NCI-H2107 treated with DMSO at 0.1 percent for 48 hours (cell line): ENCODE measurements at regions not wholly inside any gene's neighbourhood (a gene's known extent, or its start where the extent isn't known, plus 50 kb on each side); places are given as distances from the start of the nearest gene placed in this dataset.

Experiments used
- DNase-seq: peaks from one replicate; lab custom pipeline; 2025; ENCODE audit not compliant: unreplicated experiment; lab: John Stamatoyannopoulos, UW

DNA sequence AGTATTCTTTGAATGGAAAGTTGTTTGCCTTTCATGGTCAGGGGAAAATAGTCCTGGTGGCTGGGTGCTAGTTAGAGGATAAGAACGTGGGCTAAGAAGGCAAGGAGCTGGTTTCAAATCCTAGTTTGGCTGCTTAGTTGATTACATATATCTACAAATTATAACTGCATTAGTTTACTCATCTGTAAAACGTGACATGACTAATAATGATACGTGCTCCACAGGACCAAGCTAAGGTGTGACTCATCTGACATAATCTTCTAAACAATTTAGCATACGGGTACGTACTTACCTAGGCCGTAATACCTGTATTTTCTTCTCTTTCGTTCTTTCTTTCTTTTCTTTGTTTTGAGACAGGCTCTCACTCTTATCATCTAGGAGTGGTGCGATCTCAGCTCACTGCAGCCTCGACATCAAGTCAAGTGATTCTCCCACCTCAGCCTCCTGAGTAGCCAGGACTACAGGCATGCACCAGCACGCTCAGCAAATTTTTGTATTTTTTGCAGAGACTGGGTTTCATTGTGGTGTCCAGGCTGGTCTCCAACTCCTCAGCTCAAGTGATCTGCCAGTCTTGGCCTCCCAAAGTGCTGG, 1274.2 kb upstream of the GJE1 start:
- DNase-seq, result no peak

DNA sequence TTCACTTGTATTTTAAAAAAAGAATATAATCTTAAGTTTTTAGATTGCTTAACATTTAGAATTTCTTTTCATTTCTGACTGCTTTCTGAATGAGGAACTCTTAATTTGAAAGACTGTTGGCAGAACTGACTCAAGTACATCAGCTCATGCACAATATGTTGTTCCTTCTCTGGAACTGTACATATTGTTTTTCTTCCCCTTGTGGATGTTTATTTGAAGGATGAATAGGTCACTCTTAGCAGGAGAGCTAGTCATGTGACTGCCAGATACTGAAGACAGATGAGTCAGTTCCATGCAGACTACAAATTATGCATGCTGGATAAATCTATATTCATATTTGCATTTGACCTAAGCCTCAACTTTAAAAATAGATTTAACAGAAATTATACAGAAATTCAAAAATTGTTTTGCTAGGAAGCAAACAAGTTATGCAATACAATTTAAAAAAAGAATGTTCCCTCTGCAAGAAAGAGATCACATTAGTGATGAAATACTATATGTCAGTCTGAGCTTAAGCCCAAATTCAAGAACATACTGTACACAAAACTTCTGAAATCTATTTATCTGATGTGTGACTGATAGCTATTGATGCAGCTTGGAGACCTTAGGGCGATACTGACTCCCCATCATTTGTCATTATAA, 1274.9 kb upstream of the GJE1 start:
- DNase-seq, result peak; percentile 40

DNA sequence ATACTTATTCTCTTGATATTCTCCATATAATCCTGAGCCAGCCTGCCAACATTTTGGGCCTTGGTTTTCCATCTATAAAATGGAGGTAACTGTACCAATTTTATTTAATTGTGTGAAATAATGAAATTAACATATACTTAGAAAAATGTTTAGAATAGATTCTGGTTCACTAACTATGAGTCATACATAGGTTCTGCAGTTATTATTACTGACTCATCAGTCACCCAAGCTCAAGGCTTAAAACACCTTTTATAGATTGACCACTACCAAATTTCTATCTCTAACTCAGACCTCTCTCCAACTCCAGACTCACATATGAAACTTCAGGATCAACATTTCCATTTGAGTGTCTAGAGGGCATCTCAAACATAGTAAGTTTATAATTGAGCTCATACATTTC, 1277.2 kb upstream of the GJE1 start:
- DNase-seq, result no peak

DNA sequence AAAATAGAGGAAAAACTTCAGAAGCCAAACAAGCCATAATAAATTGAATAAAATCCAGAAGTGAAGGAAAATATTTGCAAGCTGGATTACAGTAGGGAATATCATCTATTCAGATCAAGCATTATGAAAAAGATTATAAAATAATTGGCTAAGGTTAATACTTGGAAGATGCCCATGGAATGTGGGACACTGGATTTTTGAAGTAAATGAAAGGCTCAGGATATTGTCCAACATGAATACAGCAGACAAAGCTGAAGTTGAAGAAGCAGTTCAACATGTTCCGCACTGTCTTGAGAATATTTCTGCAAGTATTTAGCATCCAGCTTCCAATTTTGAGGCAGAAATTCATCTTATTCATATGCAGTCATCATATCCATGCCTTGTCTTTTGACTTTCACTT, 1278.4 kb upstream of the GJE1 start:
- no peak for DNase-seq

DNA sequence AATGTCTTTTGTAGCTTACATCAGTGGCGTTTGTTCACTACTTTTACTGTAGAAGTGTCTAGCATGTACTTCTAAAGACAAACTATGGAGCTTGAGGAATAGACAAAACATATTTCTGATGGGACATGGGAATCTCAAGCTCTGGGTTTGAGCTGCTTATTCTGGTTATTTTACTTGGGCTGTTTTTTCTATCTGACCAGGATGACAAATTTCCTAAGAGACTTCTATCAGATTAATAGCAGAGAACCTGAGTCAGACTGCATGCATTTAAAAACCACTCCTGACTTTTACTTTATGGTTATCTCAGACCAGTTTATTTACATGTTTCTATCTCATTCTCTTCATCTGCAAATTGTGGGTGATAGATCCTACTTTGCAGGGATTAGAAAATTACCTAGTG, 1282.3 kb upstream of the GJE1 start:
- no peak for DNase-seq

DNA sequence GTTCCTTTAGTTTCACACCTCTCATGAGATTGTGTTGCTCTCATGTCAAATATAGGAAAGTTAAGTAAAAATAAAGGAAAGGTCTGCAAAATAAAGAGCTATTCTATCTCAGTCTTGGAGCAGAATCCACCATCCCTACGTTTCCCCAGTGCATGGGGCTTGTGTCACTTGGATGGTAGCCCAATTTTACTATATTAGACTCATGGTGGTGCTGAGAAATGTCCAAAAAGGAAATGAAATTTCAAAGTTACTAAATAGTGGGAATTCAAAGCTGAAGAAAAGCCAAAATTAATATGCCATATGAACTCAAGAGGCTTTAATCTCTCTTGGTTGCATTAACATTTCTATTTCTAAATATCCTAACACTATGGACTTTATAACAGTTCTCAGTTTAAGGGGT, 1283.3 kb upstream of the GJE1 start:
- DNase-seq, result no peak

DNA sequence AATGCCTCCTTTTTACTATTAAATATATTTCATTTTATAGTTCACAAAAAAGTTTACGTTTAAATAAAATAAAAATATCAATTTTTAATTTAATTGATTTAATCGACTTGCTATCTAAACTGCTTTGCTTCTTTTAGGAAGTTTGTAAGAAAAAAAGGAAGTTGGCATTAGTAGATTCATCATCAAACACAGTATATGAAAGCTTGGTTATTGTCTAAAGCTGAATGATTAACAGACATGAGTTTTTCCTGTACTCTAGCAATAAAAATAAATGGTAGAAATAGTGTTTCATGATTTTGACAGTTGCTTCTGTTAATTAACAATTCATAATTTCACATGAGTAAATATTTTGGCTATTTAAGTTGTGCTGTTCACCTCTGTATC, 1285.5 kb upstream of the GJE1 start:
- DNase-seq, result no peak

DNA sequence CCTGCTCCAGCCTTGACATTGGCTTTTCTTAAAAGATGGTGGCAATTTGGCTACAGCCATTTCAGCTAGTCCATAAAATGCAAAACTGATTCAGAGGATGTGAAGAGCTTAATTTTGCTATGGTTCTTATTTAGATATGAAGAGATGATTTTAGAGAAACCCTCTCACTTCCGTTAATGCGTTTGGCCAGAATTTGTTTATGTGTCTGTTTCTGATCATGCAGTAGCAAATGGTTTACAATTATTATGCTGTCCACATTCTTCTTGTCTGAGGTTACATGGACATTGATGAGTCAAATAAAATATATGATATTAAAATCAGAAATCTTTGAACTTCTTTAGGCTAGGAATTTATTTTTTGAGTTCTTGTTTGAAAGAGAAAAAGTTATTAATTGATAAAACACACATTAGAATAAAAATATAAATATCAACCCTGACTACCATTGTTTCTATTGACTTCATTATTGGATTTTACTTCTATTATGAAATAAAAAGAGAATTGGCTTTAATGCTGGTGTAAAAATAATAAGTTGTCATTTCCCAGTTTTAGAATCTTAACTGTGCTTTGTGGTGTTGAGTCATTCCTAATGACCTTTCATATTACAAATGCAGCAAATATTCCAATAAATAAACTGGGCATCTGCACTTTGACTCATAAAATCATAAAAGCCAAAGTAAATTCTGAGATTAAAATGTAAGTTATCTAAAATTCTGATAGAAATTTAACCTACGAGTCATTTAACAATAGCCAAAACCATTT, 1286.0 kb upstream of the GJE1 start:
- no peak for DNase-seq

DNA sequence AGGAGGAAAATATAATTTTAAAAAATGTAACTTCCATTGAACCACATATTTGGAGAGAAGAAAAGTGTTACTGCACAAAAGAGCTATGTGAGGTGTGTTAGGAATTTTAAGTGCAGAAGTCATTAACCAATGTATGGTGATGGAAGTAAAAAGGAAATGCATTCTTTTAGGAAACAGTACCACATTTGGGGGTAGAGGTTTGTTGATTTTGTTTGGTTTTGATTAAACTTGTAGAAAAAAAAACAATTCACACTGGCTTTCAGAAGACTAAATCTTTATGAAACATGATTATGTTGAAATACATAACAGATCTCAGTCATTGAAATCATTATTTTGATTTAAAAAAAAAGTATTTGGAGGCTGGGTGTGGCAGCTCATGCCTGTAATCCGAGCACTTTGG, 1287.0 kb upstream of the GJE1 start:
- DNase-seq, result no peak

DNA sequence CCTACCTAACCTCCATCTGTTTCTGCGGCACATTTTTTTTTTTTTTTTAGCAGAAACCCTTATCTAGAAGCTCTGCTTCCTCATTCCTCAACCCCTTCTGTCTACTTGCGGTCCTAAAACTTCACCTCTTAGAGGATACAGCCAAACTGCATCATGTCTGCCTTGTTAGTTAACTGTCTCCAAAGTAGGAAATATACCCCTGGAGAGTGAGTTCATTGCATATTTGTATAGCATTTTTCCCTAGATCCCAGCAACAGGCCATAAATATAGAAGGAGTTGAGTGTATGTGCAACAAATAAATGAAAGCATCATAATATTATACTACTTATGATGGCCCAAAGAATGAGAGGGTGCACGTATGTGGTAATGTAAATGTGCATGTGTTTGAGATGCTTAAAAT, 1288.6 kb upstream of the GJE1 start:
- no peak for DNase-seq

DNA sequence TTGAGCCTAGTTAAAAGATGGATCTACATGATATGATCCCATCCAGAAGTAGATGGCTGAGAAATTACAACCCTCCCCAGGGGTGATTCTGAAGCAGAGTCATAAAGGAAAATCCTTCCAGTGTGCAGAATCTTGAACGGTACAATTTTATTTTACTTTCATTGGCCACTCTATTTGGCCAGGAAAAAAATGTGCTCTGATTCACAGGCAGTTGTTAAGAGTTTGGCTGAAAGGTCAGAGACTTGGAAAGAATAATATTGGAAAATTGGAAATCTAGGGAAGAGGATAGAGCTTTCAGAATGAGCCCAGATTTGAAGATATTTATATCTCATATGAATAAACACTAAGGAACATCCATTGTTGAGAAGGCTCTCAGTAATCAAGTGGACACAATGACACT, 1299.3 kb upstream of the GJE1 start:
- DNase-seq, result no peak

DNA sequence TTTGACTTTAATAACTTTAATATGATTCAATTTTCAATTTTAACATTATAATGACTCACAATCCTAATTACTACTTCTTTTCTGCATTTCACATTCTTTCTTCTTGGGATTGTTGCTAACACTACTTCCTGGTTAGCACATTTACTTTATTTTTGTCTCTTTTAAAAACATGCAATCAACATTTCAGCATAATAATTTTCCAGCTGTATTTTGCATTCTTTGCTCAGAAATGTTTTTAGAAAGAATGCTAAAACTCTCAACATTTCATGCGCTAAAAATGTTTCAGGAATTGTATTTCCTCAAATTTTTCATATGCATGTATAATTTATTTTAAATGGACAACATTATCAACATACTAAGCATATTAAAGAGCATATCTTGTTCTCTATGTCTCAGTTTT, 1302.1 kb upstream of the GJE1 start:
- DNase-seq, result no peak

DNA sequence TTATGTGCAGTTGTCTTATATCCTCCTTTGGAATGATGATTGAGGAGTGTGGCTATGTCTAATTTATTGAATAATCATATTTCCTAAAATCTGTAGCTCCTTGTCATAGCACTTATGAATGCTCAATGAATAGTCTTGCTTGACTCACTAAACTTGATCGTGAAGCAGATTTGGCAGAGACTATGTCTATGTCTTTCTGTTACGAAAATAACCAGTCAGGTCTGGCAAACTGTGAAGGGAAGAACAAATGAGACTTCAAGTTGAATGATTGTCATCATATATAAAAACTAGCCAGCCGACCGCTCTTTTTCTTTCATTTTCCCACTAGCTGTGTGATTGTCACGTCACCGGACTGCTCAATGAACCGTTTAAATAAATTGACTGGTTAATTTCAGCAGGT, 1303.9 kb upstream of the GJE1 start:
- no peak for DNase-seq

DNA sequence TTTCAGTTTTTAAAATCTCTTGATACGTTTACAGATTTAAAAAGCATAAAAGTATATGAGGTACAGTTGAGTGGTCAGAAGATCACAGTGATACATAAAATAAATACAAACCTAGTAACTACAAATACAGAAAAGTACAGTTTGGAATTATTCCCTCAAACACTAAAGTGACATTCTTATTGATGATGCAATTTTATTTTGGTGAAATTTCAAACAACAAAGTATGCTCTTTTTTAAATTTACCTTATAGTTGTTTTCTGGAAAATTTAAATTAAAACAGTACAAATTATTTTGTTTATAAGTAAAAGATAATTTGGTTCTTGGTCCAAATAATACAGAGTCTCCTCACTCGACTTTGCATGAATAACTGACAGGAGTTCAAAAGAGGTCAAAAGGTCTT, 1305.1 kb upstream of the GJE1 start:
- no peak for DNase-seq

DNA sequence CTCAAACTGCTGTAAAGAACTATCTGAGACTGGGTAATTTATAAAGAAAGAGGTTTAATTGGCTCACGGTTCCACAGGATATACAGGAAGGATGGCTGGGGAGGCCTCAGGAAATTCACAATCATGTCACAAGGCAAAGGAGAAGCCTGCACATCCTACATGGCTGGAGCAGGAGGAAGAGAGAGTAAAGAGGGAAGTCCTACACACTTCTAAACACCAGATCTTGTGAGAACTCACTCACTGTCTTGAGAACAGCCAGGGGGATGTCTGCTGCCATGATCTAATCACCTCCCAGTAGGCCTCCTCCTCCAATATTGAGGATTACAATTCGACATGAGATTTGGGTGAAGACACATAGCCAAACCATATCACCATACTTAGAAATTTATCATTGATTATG, 1307.0 kb upstream of the GJE1 start:
- no peak for DNase-seq

DNA sequence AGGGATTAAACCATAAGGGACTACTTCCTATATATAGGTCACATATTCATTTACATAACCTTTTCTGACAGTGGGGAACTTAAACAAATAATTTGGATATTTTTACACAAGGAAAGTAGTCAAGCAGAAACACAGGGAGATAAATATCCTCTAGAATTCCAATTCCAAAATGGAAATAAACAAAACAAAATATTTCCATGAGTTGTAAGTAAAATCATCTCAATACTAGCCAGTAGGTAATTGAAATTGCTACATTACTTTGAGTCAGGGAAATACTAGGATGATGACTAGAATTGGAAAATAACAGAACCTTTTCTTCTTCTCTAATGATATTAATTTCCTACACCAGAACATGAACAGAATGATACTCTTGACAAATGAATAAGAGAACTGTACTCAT, 1308.1 kb upstream of the GJE1 start:
- no peak for DNase-seq

DNA sequence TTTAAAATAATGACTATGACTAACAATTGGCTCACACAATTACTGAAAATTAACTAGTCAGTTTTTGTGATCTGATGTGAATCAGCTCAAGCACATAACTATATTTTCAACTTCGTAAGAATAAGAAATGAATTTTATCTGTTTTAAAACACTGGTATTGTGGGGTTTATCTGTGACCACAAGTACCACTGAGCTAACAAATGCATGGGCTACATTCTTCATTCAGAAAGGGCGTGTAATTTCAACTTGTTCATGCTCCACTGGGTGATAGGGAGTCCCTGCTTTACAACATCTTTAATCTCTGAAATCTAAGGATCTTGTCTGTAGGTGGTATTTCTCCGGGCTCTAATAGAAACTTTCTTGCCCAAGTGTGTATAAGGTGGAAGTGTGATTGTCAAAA, 1311.5 kb upstream of the GJE1 start:
- DNase-seq, result no peak

DNA sequence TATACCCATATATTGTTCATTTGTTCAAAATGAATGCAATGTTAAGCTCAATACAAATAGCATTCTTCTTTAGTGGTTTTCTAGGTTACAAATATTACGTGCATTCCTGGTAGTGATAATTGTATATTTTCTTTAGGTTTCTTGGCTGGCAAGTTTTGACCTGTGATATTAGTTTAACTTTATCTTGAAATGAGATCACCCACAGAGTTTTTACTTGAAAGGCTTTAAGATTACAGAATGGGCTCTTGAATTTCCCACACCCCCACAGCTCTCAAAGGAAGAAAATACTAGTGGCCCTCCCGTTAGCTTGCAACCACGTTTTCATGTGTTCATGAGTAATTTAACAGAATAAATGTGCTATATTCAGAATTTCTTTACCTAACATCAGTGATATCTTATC, 1315.5 kb upstream of the GJE1 start:
- DNase-seq, result no peak

DNA sequence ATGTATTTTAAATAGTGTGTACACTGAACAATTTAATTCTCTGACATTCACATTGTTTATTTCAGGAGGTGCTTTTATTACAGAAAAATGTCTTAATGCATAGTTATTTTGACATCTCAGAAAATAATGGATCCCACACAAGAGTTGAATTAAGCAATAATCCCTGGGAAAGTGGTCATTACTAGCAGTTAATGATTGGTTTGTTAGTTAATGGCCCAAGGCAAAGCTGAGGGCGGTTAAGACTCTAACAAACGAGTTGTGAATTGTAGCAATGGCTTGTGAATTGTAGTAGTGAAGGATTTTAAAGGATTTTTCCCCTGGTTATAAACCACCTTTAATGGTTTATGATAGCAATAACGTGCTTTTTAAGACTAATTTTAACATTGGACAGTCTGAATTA, 1316.0 kb upstream of the GJE1 start:
- no peak for DNase-seq

DNA sequence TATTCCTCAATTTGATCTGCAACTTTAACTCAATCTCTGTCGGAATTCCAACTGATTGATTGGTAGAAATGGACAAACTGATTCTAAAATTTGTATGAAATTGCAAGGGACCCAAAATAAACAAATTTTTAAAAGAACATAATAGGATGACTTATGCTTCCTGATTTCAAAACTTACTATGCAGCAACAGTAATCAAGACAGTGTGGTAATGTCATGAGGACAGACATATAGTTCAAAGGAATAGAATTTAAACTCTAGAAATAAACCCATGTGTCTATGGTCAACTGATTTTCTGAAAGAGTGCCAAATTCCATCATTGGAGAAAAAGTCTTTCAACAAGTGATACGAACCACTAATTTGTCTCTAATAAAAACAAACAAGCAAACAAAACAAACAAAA, 1320.1 kb upstream of the GJE1 start:
- DNase-seq, result no peak

DNA sequence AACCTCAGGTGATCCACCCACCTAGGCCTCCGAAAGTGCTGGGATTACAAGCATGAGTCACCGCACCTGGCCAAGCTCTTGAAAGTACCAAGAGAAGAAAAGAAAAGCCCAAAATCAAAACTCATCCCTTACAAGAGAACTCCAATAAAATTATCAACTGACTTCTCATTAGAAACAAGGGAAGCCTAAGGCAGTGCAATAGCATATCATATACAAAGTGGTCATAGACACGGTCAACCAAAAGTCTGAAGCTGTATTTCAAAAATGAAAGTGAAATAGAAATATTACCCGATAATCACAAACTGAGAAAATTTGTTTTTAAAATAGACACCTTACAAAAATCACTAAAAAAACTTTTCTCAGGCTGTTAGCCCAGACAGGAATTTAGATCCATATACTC, 1321.1 kb upstream of the GJE1 start:
- no peak for DNase-seq

DNA sequence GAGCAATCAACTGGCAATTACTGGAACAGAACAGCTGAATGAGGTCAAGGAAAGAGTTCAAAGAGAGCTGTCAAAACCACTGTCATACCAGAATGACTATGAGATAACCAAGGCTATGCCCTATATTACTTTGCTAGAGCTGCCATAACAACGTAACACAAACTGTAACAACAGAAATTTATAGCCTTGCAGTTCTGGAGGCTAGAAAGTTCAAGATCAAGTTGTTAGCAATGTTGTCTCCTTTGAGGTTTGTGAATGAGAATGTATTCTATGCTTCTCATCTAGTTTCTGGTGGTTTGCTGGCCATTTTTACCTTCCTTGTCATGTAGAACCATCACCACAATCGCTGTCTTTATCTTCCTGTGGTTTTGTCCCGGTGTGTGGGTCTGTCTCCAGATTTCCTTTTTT, 1323.0 kb upstream of the GJE1 start:
- no peak for DNase-seq

DNA sequence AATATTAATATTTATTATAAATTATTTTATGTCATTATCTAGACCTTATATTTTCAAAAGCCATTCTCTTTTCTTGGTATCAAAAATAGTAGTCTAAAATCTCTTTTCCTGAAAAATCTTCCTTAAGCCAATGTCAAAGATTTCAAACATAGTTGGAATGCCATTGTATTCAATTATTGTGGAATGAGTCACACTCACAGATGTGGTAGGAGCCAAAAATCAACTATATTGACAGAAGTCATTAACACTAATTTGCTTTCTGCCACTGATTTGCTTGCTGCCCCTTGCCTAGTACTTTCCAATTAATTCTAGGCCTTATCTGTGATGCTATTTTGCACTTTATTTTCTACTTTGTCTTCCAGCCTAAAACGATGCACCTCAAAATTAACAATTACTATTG, 1326.3 kb upstream of the GJE1 start:
- DNase-seq, result no peak
